ENCODE measurements at regions not wholly inside any gene's neighbourhood (a gene's known extent, or its start where the extent isn't known, plus 50 kb on each side); places are given as distances from the start of the nearest gene placed in this dataset.

DNA sequence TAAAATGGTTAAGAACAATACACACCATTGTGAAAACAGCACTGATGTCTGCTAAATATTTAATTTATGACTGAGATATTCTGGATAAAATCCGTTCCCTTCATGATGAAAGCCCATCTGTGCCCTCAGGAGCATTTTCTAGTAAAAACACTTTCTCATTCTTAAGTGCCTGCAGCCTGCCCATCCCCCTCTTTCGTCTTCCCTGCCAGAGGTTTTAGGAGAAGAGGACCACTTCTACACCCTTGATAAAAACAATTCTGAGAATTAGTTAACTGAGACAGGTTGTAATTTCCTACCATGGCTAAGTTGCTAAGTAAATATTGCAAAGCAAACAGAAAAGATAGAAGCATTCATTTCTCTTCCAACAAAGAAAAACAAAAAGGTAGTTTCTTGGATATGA, 272.6 kb downstream of the ATPSCKMT start:
- no peak for TF ChIP-seq POLR2A (IDR thresholded peaks at IDR 0.05)
- TF ChIP-seq, protein P1, sequence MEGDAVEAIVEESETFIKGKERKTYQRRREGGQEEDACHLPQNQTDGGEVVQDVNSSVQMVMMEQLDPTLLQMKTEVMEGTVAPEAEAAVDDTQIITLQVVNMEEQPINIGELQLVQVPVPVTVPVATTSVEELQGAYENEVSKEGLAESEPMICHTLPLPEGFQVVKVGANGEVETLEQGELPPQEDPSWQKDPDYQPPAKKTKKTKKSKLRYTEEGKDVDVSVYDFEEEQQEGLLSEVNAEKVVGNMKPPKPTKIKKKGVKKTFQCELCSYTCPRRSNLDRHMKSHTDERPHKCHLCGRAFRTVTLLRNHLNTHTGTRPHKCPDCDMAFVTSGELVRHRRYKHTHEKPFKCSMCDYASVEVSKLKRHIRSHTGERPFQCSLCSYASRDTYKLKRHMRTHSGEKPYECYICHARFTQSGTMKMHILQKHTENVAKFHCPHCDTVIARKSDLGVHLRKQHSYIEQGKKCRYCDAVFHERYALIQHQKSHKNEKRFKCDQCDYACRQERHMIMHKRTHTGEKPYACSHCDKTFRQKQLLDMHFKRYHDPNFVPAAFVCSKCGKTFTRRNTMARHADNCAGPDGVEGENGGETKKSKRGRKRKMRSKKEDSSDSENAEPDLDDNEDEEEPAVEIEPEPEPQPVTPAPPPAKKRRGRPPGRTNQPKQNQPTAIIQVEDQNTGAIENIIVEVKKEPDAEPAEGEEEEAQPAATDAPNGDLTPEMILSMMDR (IDR thresholded peaks at IDR 0.05) = no peak
